Thoracic aorta (tissue), 2 donors: ENCODE measurements at regions not wholly inside any gene's neighbourhood (a gene's known extent, or its start where the extent isn't known, plus 50 kb on each side); places are given as distances from the start of the nearest gene placed in this dataset.

Experiments used
- ATAC-seq: fragments of 150-250 bp; one replicate; pipeline ENCODE4 v1.8.0; 2017; ENCODE audit warnings: low read depth; ENCODE audit not compliant: insufficient number of reproducible peaks, low FRiP score
- DNase-seq: peaks from one replicate; pipeline ENCODE4 v3.0.0-alpha.2; 2020; ENCODE audit warnings: low spot score
- H3K27ac ChIP-seq, 2 donors: fragments of 200-600 bp; sonication (generic); 1 replicate in 1 of 2; 2 replicates in 1 of 2; pipeline ENCODE4 v1.5.1; 2016; ENCODE audit warnings: mild to moderate bottlenecking in 2 of 2, moderate library complexity in 2 of 2
- H3K27me3 ChIP-seq: fragments of 200-600 bp; sonication (generic); replicated peaks from 2 replicates; pipeline ENCODE4 v1.6.0; 2016; ENCODE audit warnings: mild to moderate bottlenecking; ENCODE audit not compliant: insufficient read depth
- H3K36me3 ChIP-seq: fragments of 200-600 bp; sonication (generic); one replicate; pipeline ENCODE4 v1.5.1; 2016
- H3K4me1 ChIP-seq, 2 donors: fragments of 200-600 bp; sonication (generic); 1 replicate in 1 of 2; 2 replicates in 1 of 2; pipeline versions ENCODE4 v1.5.1 to v1.6.0; 2016; ENCODE audit warnings: low read depth in 2 of 2, mild to moderate bottlenecking in 1 of 2; ENCODE audit not compliant: control insufficient read depth in 1 of 2
- H3K4me3 ChIP-seq: fragments of 200-600 bp; sonication (generic); 2 replicates; pipeline ENCODE4 v1.5.1; 2016; ENCODE audit warnings: mild to moderate bottlenecking
- H3K9me3 ChIP-seq: fragments of 200-600 bp; sonication (generic); 2 replicates; pipeline ENCODE4 v1.5.1; 2016
- TF ChIP-seq, protein P1 (sequence below): fragments of 200-600 bp; sonication (generic); IDR thresholded peaks from one replicate; pipeline ENCODE4 v1.5.1; 2019; ENCODE audit warnings: antibody characterized with exemption

DNA sequence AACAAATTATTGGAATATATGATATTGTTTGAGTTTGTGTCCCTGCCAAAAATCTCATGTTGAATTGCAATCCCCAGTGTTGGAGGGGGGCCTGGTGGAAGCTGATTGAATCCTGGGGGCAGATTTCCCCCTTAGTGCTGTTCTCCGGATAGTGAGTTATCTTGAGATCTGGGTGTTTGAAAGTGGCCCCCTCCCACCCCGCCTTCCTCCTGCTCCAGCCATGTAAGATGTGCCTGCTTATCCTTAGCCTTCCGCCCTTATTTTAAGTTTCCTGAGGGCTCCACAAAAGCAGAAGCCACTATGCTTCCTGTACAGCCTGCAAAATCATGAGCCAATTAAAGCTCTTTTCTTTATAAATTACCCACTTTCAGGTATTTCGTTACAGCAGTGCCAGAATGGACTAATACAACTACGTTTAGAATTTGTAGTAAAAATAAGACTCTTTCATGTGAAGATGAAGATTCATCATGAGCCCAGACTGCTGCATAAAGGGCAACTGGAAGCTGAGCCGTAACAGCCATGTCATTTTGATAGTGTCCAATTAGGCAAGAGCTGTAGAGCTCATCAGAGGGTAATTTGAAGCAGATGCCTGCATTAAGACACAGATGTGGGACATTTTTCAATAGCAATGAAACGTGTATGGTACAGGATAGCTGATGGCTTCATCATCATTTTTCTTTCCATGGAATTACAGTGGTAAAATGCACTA is 1007.2 kb downstream of the REEP3 start:
- Histone ChIP-seq H3K9me3 (no peaks in the 10 kb centered on the region), H3K4me3 (no peak overlapping the region), H3K27me3 (no peaks in the 10 kb centered on the region), H3K36me3 (no peaks in the 10 kb centered on the region), H3K27ac (no peak overlapping the region), H3K4me1 (no peaks in the 10 kb centered on the region)
- TF ChIP-seq, protein P1, sequence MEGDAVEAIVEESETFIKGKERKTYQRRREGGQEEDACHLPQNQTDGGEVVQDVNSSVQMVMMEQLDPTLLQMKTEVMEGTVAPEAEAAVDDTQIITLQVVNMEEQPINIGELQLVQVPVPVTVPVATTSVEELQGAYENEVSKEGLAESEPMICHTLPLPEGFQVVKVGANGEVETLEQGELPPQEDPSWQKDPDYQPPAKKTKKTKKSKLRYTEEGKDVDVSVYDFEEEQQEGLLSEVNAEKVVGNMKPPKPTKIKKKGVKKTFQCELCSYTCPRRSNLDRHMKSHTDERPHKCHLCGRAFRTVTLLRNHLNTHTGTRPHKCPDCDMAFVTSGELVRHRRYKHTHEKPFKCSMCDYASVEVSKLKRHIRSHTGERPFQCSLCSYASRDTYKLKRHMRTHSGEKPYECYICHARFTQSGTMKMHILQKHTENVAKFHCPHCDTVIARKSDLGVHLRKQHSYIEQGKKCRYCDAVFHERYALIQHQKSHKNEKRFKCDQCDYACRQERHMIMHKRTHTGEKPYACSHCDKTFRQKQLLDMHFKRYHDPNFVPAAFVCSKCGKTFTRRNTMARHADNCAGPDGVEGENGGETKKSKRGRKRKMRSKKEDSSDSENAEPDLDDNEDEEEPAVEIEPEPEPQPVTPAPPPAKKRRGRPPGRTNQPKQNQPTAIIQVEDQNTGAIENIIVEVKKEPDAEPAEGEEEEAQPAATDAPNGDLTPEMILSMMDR: no peak
- ATAC-seq (no peak), DNase-seq (no peak)

DNA sequence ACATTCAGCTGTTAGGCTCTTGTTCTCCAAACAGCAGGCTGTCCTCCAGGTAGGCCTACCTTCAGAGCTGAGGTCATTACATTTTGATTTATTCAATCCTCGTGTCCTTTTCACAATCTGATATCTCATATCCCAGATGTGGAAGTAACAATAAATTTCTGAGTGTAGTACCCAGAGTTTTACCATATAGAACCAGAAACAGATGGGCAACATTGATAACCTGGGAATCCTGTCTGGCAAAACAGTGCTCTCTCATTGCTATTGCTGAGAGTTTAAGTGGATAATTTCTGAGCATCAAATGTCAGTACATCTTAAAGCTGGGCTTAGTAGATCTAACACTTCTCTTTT is 1007.8 kb downstream of the REEP3 start:
- DNase-seq: no peak
- Histone ChIP-seq H3K27ac (no peak overlapping the region), H3K4me1 (no peaks in the 10 kb centered on the region), H3K36me3 (no peaks in the 10 kb centered on the region), H3K4me3 (no peak overlapping the region), H3K9me3 (no peaks in the 10 kb centered on the region), H3K27me3 (no peaks in the 10 kb centered on the region)
- ATAC-seq: no peak
- TF ChIP-seq, protein P1: no peak

DNA sequence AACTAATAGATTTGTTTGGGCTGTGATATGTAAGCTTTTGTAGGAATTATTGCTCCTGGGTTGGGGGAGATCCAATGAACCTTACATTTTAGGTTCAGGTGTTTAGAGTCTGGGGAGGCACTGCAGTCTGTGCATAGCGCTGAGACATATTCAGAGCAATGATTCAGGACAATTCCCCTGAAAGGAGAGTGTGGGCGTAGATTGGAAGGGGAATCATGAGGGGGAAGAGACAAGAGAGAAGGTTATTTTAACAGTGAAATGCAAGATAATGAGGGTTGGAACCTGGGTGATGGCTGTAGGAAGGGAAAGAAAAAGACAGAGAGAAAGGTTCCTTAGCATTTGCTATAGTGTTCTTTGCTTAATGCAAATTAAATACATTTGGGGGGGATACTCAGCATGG is 1013.4 kb downstream of the REEP3 start:
- Histone ChIP-seq H3K27ac (no peak overlapping the region), H3K4me1 (no peaks in the 10 kb centered on the region), H3K9me3 (no peaks in the 10 kb centered on the region), H3K36me3 (no peaks in the 10 kb centered on the region), H3K4me3 (no peak overlapping the region), H3K27me3 (no peaks in the 10 kb centered on the region)
- TF ChIP-seq, protein P1: no peak
- ATAC-seq (no peak), DNase-seq (no peak)

DNA sequence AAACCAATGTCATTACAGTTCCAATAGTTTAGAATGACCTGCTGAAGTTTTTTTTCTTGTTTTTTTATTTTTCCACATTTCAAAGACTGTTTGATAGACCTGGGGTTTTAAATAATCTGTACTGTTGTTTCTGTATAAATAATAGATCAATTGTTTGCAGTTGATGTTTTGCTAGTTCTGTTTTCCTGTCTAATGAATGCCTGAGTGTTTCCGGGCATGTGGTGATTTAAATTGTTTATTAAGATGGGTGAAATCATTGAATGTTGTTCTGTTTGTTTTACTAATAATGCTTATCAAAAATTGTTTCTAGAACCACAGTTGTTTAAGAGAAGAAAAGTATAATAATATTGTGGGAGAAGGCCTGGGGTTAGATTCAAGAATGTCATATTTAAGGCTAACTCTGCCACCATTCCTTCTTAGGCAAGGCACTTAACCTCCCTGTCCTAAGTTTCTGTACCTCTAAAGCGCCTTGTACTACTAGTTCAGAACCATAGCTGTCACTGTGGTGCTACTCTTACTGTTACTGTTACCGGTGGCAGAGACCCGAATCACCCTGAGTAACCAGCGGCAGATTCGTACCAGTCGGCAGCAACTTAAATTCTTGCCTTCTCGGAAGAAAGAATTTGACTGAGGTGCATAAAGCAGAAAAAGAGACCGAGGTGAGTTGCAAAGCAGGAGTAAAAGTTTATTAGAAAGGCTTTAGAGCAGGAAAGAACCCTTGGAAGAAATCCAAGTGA is 1014.1 kb downstream of the REEP3 start:
- no peak overlapping the region for H3K4me3 ChIP-seq
- no peaks in the 10 kb centered on the region for H3K36me3 ChIP-seq
- ATAC-seq (no peak), DNase-seq (no peak)
- TF ChIP-seq, protein P1: no peak
- H3K4me1 ChIP-seq: no peaks in the 10 kb centered on the region
- no peak overlapping the region for H3K27ac ChIP-seq
- no peaks in the 10 kb centered on the region for H3K9me3 ChIP-seq
- H3K27me3 ChIP-seq: no peaks in the 10 kb centered on the region

DNA sequence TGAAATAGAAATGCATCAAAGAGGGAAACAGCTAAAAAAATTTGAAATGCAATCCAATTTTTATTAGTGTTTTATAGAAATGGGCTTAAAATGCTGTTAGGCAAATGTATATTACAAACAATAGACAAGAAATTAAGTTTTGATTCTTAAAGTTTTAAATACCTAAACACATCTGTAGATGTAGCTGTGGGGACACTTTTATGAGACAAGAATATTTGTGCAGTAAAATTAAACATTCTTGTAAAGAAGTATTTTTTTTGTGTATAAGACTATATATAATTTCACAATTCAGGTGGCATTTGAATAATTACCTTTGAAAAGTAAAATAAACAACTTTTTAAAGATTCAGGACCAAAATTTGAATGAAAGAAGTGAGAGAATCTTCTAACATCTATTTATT is 1015.9 kb downstream of the REEP3 start:
- Histone ChIP-seq H3K27me3 (no peaks in the 10 kb centered on the region), H3K4me1 (no peaks in the 10 kb centered on the region), H3K4me3 (no peak overlapping the region), H3K27ac (no peak overlapping the region), H3K9me3 (no peaks in the 10 kb centered on the region), H3K36me3 (no peaks in the 10 kb centered on the region)
- ATAC-seq (no peak), DNase-seq (no peak)
- TF ChIP-seq, protein P1: no peak
